Keratinocyte (primary cell): ENCODE measurements at regions not wholly inside any gene's neighbourhood (a gene's known extent, or its start where the extent isn't known, plus 50 kb on each side); places are given as distances from the start of the nearest gene placed in this dataset.

Source experiments
- EZH2 ChIP-seq: IDR thresholded peaks from one replicate; pipeline ENCODE4 v1.6.1; 2012; ENCODE audit warnings: inconsistent platforms, mild to moderate bottlenecking, low read length, moderate library complexity
- TF ChIP-seq, protein P1 (sequence below), 3 experiments: IDR thresholded peaks in 1 of 3; conservative IDR thresholded peaks in 1 of 3; optimal IDR thresholded peaks in 1 of 3; 2 replicates in 2 of 3; 3 replicates in 1 of 3; pipeline versions ENCODE3 to v1.5.1; 2011; ENCODE audit warnings: low read length in 3 of 3, mild to moderate bottlenecking in 3 of 3, moderate library complexity in 2 of 3, control low read depth in 1 of 3, inconsistent platforms in 1 of 3; ENCODE audit not compliant: insufficient read depth in 2 of 3; ENCODE audit errors: extremely low read depth in 1 of 3

DNA sequence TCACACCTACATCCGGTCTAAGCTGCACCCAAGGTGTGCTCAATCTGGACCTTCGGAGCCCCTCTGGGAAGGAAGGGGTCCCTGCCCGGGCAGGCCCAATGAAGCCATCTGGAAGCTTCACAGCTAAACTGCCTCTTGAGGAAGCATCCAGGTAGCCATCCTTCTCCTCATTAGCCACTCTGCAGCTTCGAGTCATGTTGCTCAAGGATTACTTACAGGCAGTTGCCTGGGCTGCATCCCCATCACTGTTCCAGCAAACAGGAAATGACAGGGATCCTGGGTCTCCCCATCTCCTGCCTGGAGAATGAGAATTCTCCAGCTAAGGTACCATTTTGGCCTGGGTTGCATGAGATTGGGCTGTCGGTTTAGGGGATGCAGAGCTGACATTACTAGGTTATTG is 91.7 kb downstream of the ERMARD start:
- no peak for TF ChIP-seq EZH2
- TF ChIP-seq, protein P1, sequence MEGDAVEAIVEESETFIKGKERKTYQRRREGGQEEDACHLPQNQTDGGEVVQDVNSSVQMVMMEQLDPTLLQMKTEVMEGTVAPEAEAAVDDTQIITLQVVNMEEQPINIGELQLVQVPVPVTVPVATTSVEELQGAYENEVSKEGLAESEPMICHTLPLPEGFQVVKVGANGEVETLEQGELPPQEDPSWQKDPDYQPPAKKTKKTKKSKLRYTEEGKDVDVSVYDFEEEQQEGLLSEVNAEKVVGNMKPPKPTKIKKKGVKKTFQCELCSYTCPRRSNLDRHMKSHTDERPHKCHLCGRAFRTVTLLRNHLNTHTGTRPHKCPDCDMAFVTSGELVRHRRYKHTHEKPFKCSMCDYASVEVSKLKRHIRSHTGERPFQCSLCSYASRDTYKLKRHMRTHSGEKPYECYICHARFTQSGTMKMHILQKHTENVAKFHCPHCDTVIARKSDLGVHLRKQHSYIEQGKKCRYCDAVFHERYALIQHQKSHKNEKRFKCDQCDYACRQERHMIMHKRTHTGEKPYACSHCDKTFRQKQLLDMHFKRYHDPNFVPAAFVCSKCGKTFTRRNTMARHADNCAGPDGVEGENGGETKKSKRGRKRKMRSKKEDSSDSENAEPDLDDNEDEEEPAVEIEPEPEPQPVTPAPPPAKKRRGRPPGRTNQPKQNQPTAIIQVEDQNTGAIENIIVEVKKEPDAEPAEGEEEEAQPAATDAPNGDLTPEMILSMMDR (optimal IDR thresholded peaks at IDR 0.05 in 1 of 3, IDR thresholded peaks at IDR 0.05 in 1 of 3, conservative IDR thresholded peaks at IDR 0.05 in 1 of 3; ENCODE audit: extremely low read depth in 1 of 3, insufficient read depth in 2 of 3, low read length in 3 of 3) = no peak
